ENCODE measurements at regions not wholly inside any gene's neighbourhood (a gene's known extent, or its start where the extent isn't known, plus 50 kb on each side); places are given as distances from the start of the nearest gene placed in this dataset.

DNA sequence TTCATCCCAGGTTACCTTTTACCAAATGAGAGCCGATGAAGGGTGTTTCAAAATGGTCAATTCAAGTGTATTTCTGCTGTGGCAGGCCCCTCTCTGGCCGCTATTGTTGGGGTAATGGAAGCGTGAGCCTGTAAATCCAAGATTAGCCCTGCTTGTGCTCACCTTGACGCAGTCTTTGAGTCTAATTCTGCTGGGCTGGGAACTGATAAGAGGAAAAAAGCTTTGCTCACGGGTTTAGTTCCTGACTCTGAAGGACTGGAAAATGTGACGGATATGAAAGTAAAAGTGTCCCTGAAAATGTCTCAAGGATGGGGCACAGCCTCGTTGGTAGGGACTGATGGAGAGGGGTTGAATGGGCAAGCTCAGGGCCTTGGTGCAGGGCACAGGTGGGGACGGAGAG lies 125.9 kb upstream of the GALNT2 start:
- no peak for TF ChIP-seq SP3 (tag by site-specific recombination; IDR thresholded peaks at IDR 0.05)
- no peak for TF ChIP-seq WT1 (tag by site-specific recombination; IDR thresholded peaks at IDR 0.05)
- no peak for TF ChIP-seq ZNF596 (tag by site-specific recombination; IDR thresholded peaks at IDR 0.05)
- TF ChIP-seq, protein P1, sequence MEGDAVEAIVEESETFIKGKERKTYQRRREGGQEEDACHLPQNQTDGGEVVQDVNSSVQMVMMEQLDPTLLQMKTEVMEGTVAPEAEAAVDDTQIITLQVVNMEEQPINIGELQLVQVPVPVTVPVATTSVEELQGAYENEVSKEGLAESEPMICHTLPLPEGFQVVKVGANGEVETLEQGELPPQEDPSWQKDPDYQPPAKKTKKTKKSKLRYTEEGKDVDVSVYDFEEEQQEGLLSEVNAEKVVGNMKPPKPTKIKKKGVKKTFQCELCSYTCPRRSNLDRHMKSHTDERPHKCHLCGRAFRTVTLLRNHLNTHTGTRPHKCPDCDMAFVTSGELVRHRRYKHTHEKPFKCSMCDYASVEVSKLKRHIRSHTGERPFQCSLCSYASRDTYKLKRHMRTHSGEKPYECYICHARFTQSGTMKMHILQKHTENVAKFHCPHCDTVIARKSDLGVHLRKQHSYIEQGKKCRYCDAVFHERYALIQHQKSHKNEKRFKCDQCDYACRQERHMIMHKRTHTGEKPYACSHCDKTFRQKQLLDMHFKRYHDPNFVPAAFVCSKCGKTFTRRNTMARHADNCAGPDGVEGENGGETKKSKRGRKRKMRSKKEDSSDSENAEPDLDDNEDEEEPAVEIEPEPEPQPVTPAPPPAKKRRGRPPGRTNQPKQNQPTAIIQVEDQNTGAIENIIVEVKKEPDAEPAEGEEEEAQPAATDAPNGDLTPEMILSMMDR (tag by site-specific recombination; IDR thresholded peaks at IDR 0.05): no peak
- TF ChIP-seq, protein P2, sequence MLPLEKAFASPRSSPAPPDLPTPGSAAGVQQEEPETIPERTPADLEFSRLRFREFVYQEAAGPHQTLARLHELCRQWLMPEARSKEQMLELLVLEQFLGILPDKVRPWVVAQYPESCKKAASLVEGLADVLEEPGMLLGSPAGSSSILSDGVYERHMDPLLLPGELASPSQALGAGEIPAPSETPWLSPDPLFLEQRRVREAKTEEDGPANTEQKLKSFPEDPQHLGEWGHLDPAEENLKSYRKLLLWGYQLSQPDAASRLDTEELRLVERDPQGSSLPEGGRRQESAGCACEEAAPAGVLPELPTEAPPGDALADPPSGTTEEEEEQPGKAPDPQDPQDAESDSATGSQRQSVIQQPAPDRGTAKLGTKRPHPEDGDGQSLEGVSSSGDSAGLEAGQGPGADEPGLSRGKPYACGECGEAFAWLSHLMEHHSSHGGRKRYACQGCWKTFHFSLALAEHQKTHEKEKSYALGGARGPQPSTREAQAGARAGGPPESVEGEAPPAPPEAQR (tag by site-specific recombination; IDR thresholded peaks at IDR 0.05): no peak
- no peak for TF ChIP-seq GFI1B (tag by site-specific recombination; IDR thresholded peaks at IDR 0.05)
- Histone ChIP-seq H3K27ac (ENCODE audit: extremely low read depth, low read depth, low read length) (no peak overlapping the region), H3K4me1 (ENCODE audit: control insufficient read depth, insufficient read depth, low read length) (no peaks in the 10 kb centered on the region), H3K36me3 (ENCODE audit: control insufficient read depth in 2 of 2, insufficient read depth in 1 of 2, low read length in 2 of 2) (no peaks in the 10 kb centered on the region), H3K9me3 (ENCODE audit: control insufficient read depth, insufficient read depth, low read depth, low read length) (no peaks in the 10 kb centered on the region), H3K4me3 (ENCODE audit: low read depth, low read length) (no peak overlapping the region)
- ChIA-PET CTCF (interaction anchor here (0.6 to 0.7 kb wide), 2 partner anchors 169 to 494 kb away, joined by 3 read pairs; no protein-coding TSS in a partner anchor), POLR2A (interaction anchor here (0.6 kb wide), 1 partner anchor 350 kb away, joined by 4 read pairs; no protein-coding TSS in a partner anchor)

DNA sequence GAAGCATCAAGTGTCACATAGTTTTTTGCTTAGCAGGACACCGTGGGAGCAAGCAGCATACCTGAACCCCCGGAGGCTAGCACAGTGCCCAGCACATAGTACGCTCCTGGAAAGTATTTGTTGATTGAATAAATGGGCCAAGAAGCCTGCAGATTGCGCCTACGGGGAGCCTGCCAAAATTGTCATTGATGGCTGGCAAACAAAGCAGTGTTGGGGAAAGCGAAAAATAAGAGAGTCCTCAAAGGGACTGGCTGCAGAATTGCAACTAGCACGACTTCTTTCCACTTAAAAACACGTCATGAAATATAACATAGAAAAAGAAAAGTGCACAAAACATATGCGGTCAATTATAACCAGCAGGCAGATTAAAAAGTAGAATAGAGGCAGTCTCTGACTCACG lies 125.2 kb upstream of the GALNT2 start:
- ChIA-PET CTCF (interaction anchor here (0.6 to 0.7 kb wide), 2 partner anchors 168 to 494 kb away, joined by 3 read pairs; no protein-coding TSS in a partner anchor), POLR2A (no interaction called here)
- Histone ChIP-seq H3K27ac (ENCODE audit: extremely low read depth, low read depth, low read length) (no peak overlapping the region), H3K36me3 (ENCODE audit: control insufficient read depth in 2 of 2, insufficient read depth in 1 of 2, low read length in 2 of 2) (no peaks in the 10 kb centered on the region), H3K4me3 (ENCODE audit: low read depth, low read length) (no peak overlapping the region), H3K4me1 (ENCODE audit: control insufficient read depth, insufficient read depth, low read length) (no peaks in the 10 kb centered on the region), H3K9me3 (ENCODE audit: control insufficient read depth, insufficient read depth, low read depth, low read length) (no peaks in the 10 kb centered on the region)
- no peak for TF ChIP-seq ZNF169 (tag by site-specific recombination; IDR thresholded peaks at IDR 0.05)
- TF ChIP-seq ZNF175 (tag by site-specific recombination; IDR thresholded peaks at IDR 0.05): no peak

DNA sequence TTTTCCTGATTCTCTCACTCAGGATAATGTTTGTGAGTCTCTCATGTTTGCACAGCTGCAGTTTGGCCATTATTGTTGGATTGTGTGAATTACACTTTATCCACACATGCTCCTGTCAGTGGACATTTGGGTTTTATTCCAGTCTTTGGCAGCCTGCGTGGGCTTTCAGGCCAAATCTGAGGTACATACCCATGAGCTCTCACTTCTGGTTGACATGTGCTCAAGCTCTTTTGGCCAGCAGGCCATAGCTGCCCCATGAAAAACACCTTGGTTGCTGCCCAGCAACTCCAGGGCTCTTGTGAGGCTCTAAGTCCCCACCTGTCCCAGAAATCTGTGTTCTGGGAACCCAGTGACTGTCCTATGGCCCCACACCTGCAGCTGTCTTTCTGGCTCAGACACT lies 124.5 kb upstream of the GALNT2 start:
- POLR2A ChIA-PET: no interaction called here
- H3K9me3 ChIP-seq (ENCODE audit: control insufficient read depth, insufficient read depth, low read depth, low read length): no peaks in the 10 kb centered on the region
- CTCF ChIA-PET: interaction anchor here (0.7 kb wide), 1 partner anchor 13 kb away, joined by 3 read pairs; no protein-coding TSS in a partner anchor
- no peaks in the 10 kb centered on the region for H3K4me1 ChIP-seq (ENCODE audit: control insufficient read depth, insufficient read depth, low read length)
- TF ChIP-seq ZNF561 (tag by site-specific recombination; IDR thresholded peaks at IDR 0.05; ENCODE audit: borderline replicate concordance) (no peak), ZNF366 (tag by site-specific recombination; conservative IDR thresholded peaks at IDR 0.05) (no peak), ZNF623 (tag by site-specific recombination; IDR thresholded peaks at IDR 0.05) (no peak), ZNF114 (tag by site-specific recombination; IDR thresholded peaks at IDR 0.05) (no peak), ZNF658 (tag by site-specific recombination; IDR thresholded peaks at IDR 0.05) (no peak)
- no peak overlapping the region for H3K4me3 ChIP-seq (ENCODE audit: low read depth, low read length)
- no peak overlapping the region for H3K27ac ChIP-seq (ENCODE audit: extremely low read depth, low read depth, low read length)
- H3K36me3 ChIP-seq (ENCODE audit: control insufficient read depth in 2 of 2, insufficient read depth in 1 of 2, low read length in 2 of 2): no peaks in the 10 kb centered on the region

DNA sequence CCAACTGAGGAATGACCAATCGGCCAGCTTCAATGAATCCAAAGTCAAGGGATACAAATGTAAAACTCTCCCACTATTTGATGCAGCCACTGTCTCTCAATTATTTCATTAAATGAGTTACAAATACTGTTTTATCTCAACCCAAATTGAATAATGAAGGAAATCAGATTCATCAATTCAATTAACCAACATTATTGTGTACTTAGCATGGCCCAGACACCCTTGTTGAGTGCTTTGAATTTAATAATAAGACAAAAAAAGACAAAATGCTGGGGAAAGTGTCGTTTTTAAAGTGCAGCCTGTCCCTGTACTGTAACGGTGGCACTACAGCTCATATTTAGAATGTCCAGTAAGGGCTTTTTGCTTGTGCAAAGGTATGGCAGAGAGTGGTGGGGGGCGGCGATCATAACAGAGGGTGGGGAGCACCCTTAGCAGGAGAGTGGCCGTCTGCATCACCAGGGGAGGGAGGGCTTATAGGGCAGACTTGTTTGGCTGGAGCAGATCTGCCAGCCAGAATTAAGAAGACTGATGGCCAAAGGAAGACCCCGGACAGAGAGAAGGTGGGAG lies 123.8 kb upstream of the GALNT2 start:
- CTCF ChIA-PET: interaction anchor here (0.7 kb wide), 1 partner anchor 8 kb away, joined by 3 read pairs; no protein-coding TSS in a partner anchor
- Histone ChIP-seq H3K4me3 (ENCODE audit: low read depth, low read length) (no peak overlapping the region), H3K27ac (ENCODE audit: extremely low read depth, low read depth, low read length) (no peak overlapping the region), H3K9me3 (ENCODE audit: control insufficient read depth, insufficient read depth, low read depth, low read length) (no peaks in the 10 kb centered on the region), H3K4me1 (ENCODE audit: control insufficient read depth, insufficient read depth, low read length) (no peaks in the 10 kb centered on the region), H3K36me3 (ENCODE audit: control insufficient read depth in 2 of 2, insufficient read depth in 1 of 2, low read length in 2 of 2) (no peaks in the 10 kb centered on the region)
- POLR2A ChIA-PET: no interaction called here
- TF ChIP-seq, protein P3, sequence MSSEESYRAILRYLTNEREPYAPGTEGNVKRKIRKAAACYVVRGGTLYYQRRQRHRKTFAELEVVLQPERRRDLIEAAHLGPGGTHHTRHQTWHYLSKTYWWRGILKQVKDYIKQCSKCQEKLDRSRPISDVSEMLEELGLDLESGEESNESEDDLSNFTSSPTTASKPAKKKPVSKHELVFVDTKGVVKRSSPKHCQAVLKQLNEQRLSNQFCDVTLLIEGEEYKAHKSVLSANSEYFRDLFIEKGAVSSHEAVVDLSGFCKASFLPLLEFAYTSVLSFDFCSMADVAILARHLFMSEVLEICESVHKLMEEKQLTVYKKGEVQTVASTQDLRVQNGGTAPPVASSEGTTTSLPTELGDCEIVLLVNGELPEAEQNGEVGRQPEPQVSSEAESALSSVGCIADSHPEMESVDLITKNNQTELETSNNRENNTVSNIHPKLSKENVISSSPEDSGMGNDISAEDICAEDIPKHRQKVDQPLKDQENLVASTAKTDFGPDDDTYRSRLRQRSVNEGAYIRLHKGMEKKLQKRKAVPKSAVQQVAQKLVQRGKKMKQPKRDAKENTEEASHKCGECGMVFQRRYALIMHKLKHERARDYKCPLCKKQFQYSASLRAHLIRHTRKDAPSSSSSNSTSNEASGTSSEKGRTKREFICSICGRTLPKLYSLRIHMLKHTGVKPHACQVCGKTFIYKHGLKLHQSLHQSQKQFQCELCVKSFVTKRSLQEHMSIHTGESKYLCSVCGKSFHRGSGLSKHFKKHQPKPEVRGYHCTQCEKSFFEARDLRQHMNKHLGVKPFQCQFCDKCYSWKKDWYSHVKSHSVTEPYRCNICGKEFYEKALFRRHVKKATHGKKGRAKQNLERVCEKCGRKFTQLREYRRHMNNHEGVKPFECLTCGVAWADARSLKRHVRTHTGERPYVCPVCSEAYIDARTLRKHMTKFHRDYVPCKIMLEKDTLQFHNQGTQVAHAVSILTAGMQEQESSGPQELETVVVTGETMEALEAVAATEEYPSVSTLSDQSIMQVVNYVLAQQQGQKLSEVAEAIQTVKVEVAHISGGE (tag by site-specific recombination; conservative IDR thresholded peaks at IDR 0.05; ENCODE audit: low read depth): no peak
- no peak for TF ChIP-seq SP7 (tag by site-specific recombination; IDR thresholded peaks at IDR 0.05)
- TF ChIP-seq ZNF19 (tag by site-specific recombination; IDR thresholded peaks at IDR 0.05; ENCODE audit: low read depth): no peak
- TF ChIP-seq, protein P4, sequence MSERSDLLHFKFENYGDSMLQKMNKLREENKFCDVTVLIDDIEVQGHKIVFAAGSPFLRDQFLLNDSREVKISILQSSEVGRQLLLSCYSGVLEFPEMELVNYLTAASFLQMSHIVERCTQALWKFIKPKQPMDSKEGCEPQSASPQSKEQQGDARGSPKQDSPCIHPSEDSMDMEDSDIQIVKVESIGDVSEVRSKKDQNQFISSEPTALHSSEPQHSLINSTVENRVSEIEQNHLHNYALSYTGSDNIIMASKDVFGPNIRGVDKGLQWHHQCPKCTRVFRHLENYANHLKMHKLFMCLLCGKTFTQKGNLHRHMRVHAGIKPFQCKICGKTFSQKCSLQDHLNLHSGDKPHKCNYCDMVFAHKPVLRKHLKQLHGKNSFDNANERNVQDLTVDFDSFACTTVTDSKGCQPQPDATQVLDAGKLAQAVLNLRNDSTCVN (tag by site-specific recombination; optimal IDR thresholded peaks at IDR 0.05): no peak
- TF ChIP-seq, protein P5, sequence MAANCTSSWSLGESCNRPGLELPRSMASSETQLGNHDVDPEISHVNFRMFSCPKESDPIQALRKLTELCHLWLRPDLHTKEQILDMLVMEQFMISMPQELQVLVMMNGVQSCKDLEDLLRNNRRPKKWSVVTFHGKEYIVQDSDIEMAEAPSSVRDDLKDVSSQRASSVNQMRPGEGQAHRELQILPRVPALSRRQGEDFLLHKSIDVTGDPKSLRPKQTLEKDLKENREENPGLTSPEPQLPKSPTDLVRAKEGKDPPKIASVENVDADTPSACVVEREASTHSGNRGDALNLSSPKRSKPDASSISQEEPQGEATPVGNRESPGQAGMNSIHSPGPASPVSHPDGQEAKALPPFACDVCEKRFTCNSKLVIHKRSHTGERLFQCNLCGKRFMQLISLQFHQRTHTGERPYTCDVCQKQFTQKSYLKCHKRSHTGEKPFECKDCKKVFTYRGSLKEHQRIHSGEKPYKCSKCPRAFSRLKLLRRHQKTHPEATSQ (tag by site-specific recombination; IDR thresholded peaks at IDR 0.05): no peak
- no peak for TF ChIP-seq SP3 (tag by site-specific recombination; IDR thresholded peaks at IDR 0.05)

Data from HEK293 (cell line).